ENCODE measurements at regions not wholly inside any gene's neighbourhood (a gene's known extent, or its start where the extent isn't known, plus 50 kb on each side); places are given as distances from the start of the nearest gene placed in this dataset.

DNA sequence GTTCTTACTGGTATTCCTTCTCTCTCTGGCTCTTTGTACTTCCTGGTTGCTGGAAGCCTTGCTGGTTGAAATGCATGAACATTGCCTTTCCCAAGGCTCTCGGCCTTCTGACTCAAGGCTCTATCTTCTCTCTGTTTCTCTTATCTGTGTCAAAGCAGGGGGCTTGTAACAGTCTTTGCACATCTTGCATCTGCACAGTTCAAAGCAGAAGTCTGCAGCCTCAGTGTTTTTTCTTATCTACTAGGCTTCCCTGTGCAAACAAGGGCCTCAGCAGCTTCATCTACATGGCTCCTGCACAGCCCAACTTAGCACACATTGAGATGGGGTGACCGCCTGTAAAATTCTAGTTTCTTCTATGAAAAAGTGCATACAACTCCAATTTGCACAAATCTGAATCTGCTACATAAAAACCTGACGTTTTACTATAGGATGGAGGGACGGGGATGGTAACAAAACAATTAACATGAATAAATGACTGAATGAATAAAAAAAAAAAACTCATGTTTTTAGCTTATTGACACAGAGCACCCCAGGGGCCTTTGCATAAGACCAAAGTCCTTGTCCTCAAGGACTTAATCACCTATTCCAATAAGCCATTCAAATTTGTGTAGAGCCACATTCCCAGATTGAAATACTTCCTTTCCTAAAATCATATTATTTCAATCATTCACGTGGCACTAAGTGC is 458.3 kb downstream of the LMO4 start:
- Mint-ChIP-seq H3K27me3 (ENCODE audit: low read depth, unreplicated experiment) (peaks cover 1% of the 10 kb centered on the region), H3K27ac (ENCODE audit: unreplicated experiment) (no peak overlapping the region), H3K4me3 (ENCODE audit: unreplicated experiment) (no peak overlapping the region), H3K9me3 (ENCODE audit: unreplicated experiment) (no peaks in the 10 kb centered on the region), H3K4me1 (ENCODE audit: low read depth, unreplicated experiment) (peaks cover 5% of the 10 kb centered on the region), H3K36me3 (ENCODE audit: low read depth, unreplicated experiment) (no peaks in the 10 kb centered on the region)
- Histone ChIP-seq H3K27ac (ENCODE audit: low read depth, low read length) (no peak overlapping the region), H3K4me3 (ENCODE audit: insufficient read depth, low read depth, low read length) (no peak overlapping the region), H3K79me2 (ENCODE audit: insufficient read depth, low read length) (no peaks in the 10 kb centered on the region), H3K4me2 (ENCODE audit: low read length) (no peak overlapping the region), H3K9me3 (ENCODE audit: insufficient read depth, low read depth, low read length) (no peaks in the 10 kb centered on the region), H3K4me1 (ENCODE audit: insufficient read depth, low read length) (no peaks in the 10 kb centered on the region), H4K20me1 (ENCODE audit: insufficient read depth, low read length) (no peaks in the 10 kb centered on the region), H3K9ac (ENCODE audit: low read length) (no peak overlapping the region), H3K36me3 (ENCODE audit: insufficient read depth, low read length) (no peaks in the 10 kb centered on the region), H3K27me3 (ENCODE audit: insufficient read depth, low read length) (no peaks in the 10 kb centered on the region), H2AFZ (ENCODE audit: low read depth, low read length) (no peak overlapping the region)
- TF ChIP-seq CTCF (IDR thresholded peaks at IDR 0.05; ENCODE audit: insufficient read depth, low read depth, low read length) (no peak), EZH2 (IDR thresholded peaks at IDR 0.05; ENCODE audit: insufficient read depth, low read length) (no peak)
- no peak for DNase-seq (ENCODE audit: low read depth)
- no peak for FAIRE-seq

GRCh38 chr1:87787551-87787950 is 458.9 kb downstream of the LMO4 start:
- H3K27me3 ChIP-seq (ENCODE audit: insufficient read depth, low read length): no peaks in the 10 kb centered on the region
- peaks cover 5% of the 10 kb centered on the region for H3K4me1 Mint-ChIP-seq (ENCODE audit: low read depth, unreplicated experiment)

More at GRCh38 chr1:87787551-87787950, 458.9 kb downstream of the LMO4 start:
- no peak overlapping the region for H3K4me3 ChIP-seq (ENCODE audit: insufficient read depth, low read depth, low read length)
- H3K4me1 ChIP-seq (ENCODE audit: insufficient read depth, low read length): no peaks in the 10 kb centered on the region
- no peak overlapping the region for H2AFZ ChIP-seq (ENCODE audit: low read depth, low read length)
- no peak for FAIRE-seq
- H3K9me3 ChIP-seq (ENCODE audit: insufficient read depth, low read depth, low read length): no peaks in the 10 kb centered on the region
- Mint-ChIP-seq H3K27ac (ENCODE audit: unreplicated experiment) (no peak overlapping the region), H3K4me3 (ENCODE audit: unreplicated experiment) (no peak overlapping the region), H3K27me3 (ENCODE audit: low read depth, unreplicated experiment) (peaks cover 1% of the 10 kb centered on the region), H3K36me3 (ENCODE audit: low read depth, unreplicated experiment) (no peaks in the 10 kb centered on the region), H3K9me3 (ENCODE audit: unreplicated experiment) (no peaks in the 10 kb centered on the region)
- no peaks in the 10 kb centered on the region for H3K36me3 ChIP-seq (ENCODE audit: insufficient read depth, low read length)
- H3K4me2 ChIP-seq (ENCODE audit: low read length): no peak overlapping the region
- H3K27ac ChIP-seq (ENCODE audit: low read depth, low read length): no peak overlapping the region
- TF ChIP-seq CTCF (IDR thresholded peaks at IDR 0.05; ENCODE audit: insufficient read depth, low read depth, low read length) (peak; percentile 10), EZH2 (IDR thresholded peaks at IDR 0.05; ENCODE audit: insufficient read depth, low read length) (no peak)
- H3K79me2 ChIP-seq (ENCODE audit: insufficient read depth, low read length): no peaks in the 10 kb centered on the region
- H4K20me1 ChIP-seq (ENCODE audit: insufficient read depth, low read length): no peaks in the 10 kb centered on the region
- peak; percentile 62 for DNase-seq (ENCODE audit: low read depth)
- no peak overlapping the region for H3K9ac ChIP-seq (ENCODE audit: low read length)
